Mononuclear cell (primary cell): ENCODE measurements at regions not wholly inside any gene's neighbourhood (a gene's known extent, or its start where the extent isn't known, plus 50 kb on each side); places are given as distances from the start of the nearest gene placed in this dataset.

Experiments used
- H3K27me3 ChIP-seq: 2 replicates; pipeline ENCODE4 v1.6.0; 2011; ENCODE audit warnings: low read length, control low read depth; ENCODE audit not compliant: insufficient read depth
- H3K4me1 ChIP-seq: 2 replicates; pipeline ENCODE4 v1.5.1; 2011; ENCODE audit warnings: mild to moderate bottlenecking, low read length, control low read depth; ENCODE audit not compliant: insufficient read depth
- H3K4me3 ChIP-seq: 2 replicates; pipeline ENCODE4 v1.5.1; 2011; ENCODE audit warnings: mild to moderate bottlenecking, low read length, moderate library complexity
- H3K9me3 ChIP-seq: 2 replicates; pipeline ENCODE4 v1.5.1; 2011; ENCODE audit warnings: low read depth, mild to moderate bottlenecking, control low read depth, low read length

- Histone ChIP-seq H3K27me3 (no peaks in the 10 kb centered on the region), H3K4me1 (no peaks in the 10 kb centered on the region), H3K4me3 (no peak overlapping the region), H3K9me3 (no peaks in the 10 kb centered on the region)
Measured at GRCh38 chr13:21833921-21834320, 163.0 kb downstream of the FGF9 start.

- no peaks in the 10 kb centered on the region for H3K4me1 ChIP-seq
- no peaks in the 10 kb centered on the region for H3K27me3 ChIP-seq
- no peak overlapping the region for H3K4me3 ChIP-seq
- no peaks in the 10 kb centered on the region for H3K9me3 ChIP-seq
Measured at GRCh38 chr13:21834521-21834920, 163.6 kb downstream of the FGF9 start.

GRCh38 chr13:21837288-21837687, 166.4 kb downstream of the FGF9 start:
- H3K4me1 ChIP-seq, result no peaks in the 10 kb centered on the region
- no peaks in the 10 kb centered on the region for H3K9me3 ChIP-seq
- H3K27me3 ChIP-seq, result no peaks in the 10 kb centered on the region
- H3K4me3 ChIP-seq, result no peak overlapping the region

DNA sequence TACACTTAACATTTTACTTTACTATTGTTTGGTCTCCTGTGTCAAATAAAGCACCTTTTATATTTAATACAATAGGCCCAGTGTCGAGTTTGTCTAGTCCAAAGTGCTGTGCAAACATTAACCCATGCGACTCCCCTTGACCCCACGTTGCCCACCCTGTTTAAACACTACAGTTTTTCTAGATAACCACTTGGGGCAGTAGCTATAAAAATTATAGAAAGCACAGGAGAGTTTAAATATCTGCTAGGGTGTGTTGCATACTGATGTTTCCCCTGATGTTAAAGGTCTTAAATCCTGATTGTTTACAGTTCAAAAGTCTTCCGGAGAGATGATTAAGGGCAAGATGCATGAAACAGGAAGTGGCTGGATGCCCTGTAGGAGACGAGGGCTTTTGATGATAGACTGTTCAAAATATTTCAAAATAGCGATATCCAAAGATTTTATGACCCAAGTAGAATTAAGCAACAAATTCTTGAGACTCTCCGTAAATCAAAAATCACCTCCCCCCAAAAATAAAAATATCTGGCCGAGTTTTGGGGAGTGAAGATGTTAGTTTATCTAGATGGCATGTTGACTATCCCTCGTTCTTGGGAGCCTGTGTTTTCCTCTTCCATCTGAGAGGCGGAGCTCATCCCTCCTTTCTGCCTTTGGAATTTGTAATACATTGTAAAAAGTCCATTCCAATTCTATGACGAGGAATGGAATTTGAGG, 167.1 kb downstream of the FGF9 start:
- Histone ChIP-seq H3K4me3 (no peak overlapping the region), H3K4me1 (no peaks in the 10 kb centered on the region), H3K9me3 (no peaks in the 10 kb centered on the region), H3K27me3 (no peaks in the 10 kb centered on the region)

DNA sequence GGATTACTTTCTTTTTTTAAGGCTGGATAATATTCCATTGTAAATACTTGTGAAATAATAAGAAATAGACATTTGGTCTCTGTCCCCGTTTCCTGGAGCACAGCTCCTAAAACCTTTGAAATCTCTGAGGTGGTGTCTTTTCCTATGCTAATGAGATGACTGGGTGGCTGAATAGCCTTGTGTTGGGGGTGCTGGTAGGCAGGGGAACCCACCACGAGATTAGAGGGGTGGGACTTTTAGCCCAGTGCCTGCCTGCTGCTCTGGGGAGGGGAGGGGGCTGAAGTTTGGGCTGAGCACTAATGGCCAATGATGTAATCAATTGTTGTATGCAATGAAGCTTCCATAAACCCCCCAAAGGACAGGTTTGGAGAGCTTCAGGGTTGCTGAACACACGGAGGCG, 175.7 kb downstream of the FGF9 start:
- Histone ChIP-seq H3K27me3 (no peaks in the 10 kb centered on the region), H3K4me3 (no peak overlapping the region), H3K4me1 (no peaks in the 10 kb centered on the region), H3K9me3 (no peaks in the 10 kb centered on the region)

- no peaks in the 10 kb centered on the region for H3K4me1 ChIP-seq
- H3K27me3 ChIP-seq, result no peaks in the 10 kb centered on the region
- H3K9me3 ChIP-seq, result no peaks in the 10 kb centered on the region
- H3K4me3 ChIP-seq, result no peak overlapping the region
Measured at GRCh38 chr13:21849323-21849722, 178.4 kb downstream of the FGF9 start.

DNA sequence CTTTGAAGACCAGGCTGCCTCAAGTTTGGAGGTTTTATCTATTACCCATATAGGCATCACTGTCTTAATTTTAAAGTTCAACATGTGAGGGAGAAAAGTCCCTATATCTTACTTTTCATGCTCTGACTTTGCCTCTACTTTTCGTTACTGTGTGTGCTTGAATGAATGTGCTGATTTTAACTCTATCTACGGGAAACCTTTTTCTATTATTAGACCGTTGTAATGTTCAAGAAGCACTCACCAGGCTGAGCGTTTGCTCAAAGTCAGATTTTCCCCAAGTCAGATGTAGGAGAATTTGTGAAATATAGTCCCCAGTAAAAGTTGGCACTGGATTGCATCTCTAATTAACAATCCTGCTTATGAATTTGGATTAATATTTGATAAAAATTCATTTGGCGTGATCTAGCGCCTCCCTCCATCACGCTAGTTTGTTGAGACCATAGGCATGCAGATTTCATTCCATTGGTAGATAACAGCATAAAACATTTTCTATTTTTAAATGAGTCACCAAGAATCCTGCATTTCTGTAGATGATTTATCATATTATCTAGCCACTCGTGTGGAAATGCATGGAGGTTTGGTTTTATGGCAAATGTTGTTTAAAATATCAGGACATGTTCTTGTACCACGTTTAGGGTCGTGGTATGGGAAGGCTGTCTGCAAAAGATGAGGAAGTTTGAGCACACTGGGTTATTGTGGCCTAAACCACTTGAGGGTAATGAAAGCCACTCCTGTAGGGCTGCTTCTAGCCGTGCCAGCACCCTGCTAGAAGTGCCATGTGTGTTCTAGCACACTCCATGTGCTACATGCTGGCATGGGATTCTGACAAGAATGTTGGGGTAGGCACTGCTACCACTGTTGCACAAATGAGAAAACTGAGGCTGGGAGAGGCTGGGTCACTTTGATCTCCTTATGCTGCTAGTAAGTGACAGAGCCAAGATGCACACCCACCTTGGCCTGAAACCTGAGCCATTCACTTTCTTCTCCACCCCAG, 179.4 kb downstream of the FGF9 start:
- H3K4me1 ChIP-seq, result no peaks in the 10 kb centered on the region
- H3K27me3 ChIP-seq, result no peaks in the 10 kb centered on the region
- H3K9me3 ChIP-seq, result no peaks in the 10 kb centered on the region
- H3K4me3 ChIP-seq, result no peak overlapping the region

GRCh38 chr13:21852043-21852442, 181.2 kb downstream of the FGF9 start:
- Histone ChIP-seq H3K4me3 (no peak overlapping the region), H3K4me1 (no peaks in the 10 kb centered on the region), H3K9me3 (no peaks in the 10 kb centered on the region), H3K27me3 (no peaks in the 10 kb centered on the region)

DNA sequence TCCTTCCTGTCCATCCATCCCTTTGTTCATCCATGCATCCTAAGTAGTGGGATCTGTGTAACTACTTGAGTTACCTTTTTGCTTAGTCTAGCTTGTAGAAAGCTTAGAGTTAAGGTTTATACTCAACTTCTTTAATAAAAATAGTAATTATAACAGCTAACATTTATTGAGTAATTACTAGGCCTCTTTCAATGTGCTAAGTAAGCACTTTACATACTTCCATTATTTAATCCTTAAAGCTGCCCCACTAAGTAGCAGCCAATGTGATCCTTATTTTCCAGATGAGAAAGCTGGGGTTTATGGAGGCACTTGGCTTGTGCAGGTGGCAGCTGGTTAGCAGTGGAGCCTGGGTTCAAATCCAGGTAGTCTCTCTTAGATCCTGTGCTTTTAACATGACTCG, 182.9 kb downstream of the FGF9 start:
- Histone ChIP-seq H3K9me3 (no peaks in the 10 kb centered on the region), H3K4me3 (no peak overlapping the region), H3K27me3 (no peaks in the 10 kb centered on the region), H3K4me1 (no peaks in the 10 kb centered on the region)

GRCh38 chr13:21868823-21869222, 197.9 kb downstream of the FGF9 start:
- Histone ChIP-seq H3K4me3 (no peak overlapping the region), H3K4me1 (no peaks in the 10 kb centered on the region), H3K9me3 (no peaks in the 10 kb centered on the region), H3K27me3 (no peaks in the 10 kb centered on the region)

DNA sequence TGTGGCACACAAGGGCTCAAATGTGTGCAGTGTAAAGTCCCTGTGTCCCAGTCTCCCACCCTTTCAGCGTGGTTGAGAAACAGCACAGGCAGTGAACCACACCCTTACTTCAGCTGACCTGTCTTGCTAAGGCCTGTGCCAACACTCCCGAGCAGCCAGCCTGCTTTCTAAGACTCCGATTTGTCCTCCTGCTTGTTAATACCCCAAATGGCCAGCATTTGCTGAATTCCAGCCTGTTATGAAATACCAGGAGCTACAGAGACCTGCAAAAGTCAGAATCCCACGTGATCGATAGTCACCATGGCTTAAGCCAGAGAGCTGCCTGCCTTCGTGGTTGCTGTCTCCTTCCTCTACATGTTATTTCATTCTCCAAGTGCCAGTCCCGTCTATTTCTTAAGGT, 200.5 kb downstream of the FGF9 start:
- no peaks in the 10 kb centered on the region for H3K4me1 ChIP-seq
- H3K9me3 ChIP-seq, result no peaks in the 10 kb centered on the region
- H3K27me3 ChIP-seq, result no peaks in the 10 kb centered on the region
- H3K4me3 ChIP-seq, result no peak overlapping the region

- Histone ChIP-seq H3K4me3 (no peak overlapping the region), H3K27me3 (no peaks in the 10 kb centered on the region), H3K9me3 (no peaks in the 10 kb centered on the region), H3K4me1 (no peaks in the 10 kb centered on the region)
Measured at GRCh38 chr13:21871919-21872318, 201.0 kb downstream of the FGF9 start.

GRCh38 chr13:21872795-21873194, 201.9 kb downstream of the FGF9 start:
- no peaks in the 10 kb centered on the region for H3K9me3 ChIP-seq
- no peak overlapping the region for H3K4me3 ChIP-seq
- no peaks in the 10 kb centered on the region for H3K27me3 ChIP-seq
- H3K4me1 ChIP-seq, result no peaks in the 10 kb centered on the region

DNA sequence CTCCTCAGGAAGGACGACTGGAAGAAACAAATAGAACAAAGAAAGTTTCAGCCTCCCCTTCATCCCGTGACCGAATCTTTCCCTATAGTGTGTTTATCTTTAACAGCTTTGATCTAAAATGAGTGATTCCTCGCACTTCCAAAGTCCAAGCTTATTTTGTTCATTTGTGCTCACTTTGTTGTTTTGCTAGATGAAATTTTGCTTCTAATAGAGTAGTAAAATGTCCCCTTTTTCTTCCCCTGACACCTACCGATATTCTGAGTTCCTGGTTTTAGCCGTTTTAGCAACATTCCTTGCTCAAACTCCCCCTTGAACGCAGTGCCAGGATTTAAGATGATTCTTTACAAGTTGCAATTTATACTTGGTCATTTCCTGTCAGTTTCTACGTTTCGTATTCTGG, 204.2 kb downstream of the FGF9 start:
- no peaks in the 10 kb centered on the region for H3K9me3 ChIP-seq
- no peaks in the 10 kb centered on the region for H3K27me3 ChIP-seq
- no peak overlapping the region for H3K4me3 ChIP-seq
- no peaks in the 10 kb centered on the region for H3K4me1 ChIP-seq

- Histone ChIP-seq H3K4me3 (no peak overlapping the region), H3K9me3 (no peaks in the 10 kb centered on the region), H3K27me3 (no peaks in the 10 kb centered on the region), H3K4me1 (no peaks in the 10 kb centered on the region)
Measured at GRCh38 chr13:21879263-21879914, 208.5 kb downstream of the FGF9 start.
